NCI-H2081 treated with DMSO at 0.1 percent for 48 hours (cell line): ENCODE measurements at regions not wholly inside any gene's neighbourhood (a gene's known extent, or its start where the extent isn't known, plus 50 kb on each side); places are given as distances from the start of the nearest gene placed in this dataset.

Experiments
- DNase-seq: peaks from one replicate; lab custom pipeline; 2025; lab: John Stamatoyannopoulos, UW

DNA sequence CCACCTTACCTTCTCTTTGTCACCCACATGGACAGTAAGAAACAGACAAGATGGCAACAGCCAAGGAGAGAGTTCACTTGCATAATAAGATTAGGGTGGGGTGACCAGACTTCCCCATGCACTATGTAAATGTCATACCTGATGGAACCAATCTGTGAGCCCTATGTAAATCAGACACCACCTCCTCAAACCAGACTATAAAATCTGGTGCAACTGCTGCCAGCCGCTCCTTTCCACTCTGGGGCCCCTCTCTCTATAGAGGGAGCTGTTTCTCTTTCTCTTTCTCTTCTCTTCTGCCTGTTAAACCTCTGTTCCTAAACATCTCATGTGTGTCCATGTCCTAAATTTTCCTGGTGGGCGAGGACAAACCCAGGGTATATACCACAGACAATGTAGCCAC lies 405.5 kb upstream of the CNTN4 start:
- no peak for DNase-seq

DNA sequence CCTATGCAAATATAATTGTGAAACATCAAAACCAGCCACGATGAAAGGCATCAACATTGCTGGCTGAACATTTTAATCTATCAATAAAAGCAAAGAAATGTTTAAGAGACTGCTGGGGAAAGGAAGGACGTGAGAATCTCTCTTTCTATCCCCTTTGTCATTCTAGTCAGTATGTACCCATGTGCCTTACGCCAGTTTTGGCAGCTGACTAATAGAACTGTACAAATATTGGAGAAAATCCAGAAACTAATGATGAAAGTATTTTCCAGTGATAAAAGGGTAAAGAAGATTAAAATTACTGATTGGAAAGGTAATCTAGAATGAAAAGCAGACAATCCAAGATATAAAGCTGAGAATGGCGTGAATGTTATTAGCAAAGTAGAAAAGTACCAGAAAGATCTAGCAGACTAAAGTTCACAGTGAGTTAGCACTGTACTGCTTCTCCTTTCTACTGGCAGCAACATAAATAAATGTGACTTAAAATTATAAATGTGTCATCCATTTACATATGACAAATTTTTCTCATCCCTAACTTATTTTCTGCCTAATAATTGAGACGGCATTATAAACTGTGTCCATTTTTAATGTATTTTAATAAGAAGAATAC lies 401.9 kb upstream of the CNTN4 start:
- no peak for DNase-seq

DNA sequence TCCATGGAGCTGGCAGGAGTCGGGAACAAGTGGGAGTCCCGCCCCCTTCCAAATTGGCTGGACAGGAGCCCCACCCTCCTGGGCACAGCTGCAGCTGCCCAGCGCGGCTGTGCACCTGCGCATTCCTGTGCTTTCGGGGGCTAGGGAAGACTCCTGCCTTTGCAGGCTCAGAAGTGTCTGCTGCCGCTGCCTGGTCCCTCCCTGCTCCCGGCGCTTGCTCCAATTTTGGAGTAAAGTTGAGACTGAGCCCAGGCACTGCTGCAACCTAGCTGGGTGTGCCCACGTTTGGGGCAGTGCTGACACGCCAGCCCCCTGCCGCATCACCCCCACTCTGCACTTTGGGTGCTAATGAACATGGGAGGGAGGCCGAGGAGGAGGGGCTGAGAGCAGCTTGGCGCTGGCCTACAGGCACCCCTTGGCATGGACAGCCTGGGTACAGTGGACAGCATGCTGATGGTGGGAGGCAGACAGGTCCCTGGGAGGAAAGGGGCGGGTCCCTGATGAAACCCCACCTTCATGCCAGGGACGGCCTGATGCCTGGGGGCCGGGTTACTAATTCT lies 399.2 kb upstream of the CNTN4 start:
- no peak for DNase-seq

DNA sequence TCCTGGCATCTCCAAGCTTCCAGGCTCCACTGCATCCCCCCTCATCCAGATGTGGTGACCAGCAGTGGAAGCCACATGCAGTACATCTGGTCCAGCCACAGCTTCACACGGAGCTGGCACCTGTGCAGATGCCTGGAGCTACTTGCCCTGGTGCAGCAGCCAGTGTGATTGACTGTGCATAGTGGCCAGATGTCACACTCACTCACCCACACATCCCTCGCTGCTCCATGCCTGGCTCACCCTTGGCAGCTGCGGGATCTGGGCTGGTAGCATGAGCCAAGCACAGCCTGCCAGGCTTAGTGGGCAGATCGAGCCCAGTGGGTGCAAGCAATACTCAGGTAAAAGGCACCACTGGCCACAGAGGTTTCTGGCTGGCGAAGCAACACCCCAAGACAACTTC lies 398.0 kb upstream of the CNTN4 start:
- DNase-seq: no peak

DNA sequence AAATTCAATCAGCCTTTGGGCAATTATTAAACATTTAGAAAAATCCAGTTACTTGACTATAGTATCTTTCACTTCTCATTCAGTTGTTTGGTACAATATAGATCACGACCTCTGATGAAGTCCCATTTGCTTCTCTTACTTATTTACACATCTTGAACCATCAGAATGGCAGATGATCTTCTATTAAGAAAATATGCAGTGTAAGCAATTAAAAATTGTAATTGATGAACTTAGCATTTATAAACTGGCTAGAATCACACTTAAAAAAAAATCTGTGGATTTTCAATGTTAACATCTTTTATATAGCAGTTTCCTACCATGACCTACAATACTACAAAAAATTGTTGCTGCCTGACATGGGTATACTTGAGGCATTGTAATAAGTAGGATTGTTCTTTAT lies 395.5 kb upstream of the CNTN4 start:
- DNase-seq: no peak

DNA sequence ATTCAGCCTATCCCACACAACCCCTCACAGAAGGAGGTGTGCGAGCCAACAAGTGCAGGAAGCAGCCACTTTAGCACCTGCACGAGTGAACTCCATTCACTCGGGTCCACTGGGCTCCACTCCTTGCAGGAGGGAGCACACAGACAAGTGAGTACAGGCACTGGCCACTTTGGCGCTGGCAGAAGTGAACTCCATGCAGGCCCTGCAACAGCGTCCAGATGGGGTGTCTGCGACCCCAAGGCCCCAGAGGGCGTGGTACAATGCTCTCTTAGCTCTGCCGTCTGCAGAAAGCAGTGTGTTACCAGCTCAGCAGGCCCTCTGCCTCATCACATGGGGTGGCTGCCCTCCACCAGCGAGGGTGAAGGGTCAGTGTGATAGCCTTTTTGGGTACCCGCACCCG lies 388.0 kb upstream of the CNTN4 start:
- no peak for DNase-seq

DNA sequence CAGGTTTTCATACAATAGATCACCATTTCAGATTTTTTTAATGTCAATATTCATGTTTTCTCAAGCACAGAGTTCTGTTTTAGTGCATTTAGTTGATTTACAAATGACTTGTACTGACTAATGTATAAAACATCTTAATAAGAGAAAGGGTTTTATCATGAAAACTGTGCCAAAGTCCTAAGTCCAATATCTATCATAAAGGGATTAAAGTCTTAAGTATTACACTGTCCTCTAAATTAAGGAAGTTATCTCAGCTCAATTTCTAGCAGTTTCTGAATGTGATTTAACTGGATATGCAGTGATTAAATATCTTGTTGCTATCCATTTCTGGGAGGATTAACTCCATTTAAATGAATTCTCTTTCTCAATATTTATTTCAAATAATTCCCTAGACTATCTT lies 381.1 kb upstream of the CNTN4 start:
- no peak for DNase-seq

DNA sequence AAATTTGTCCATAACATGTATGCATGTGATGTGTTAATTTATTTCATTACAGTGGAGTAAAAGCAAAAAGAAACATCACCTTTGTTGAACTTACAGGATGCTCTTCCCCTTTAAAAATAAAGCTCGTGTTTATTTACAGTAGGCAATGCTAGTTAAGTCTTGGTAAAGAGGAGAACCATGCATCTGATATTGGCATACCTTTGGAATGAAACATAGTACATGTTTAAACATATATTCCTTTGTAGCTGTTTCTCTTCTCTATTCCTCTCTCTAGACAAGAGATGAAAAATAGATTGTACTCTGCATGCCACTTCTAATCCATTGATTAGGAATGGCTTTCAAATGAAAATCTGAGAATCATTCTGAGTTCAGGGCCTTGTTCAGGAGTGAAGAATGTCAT lies 374.9 kb upstream of the CNTN4 start:
- no peak for DNase-seq

DNA sequence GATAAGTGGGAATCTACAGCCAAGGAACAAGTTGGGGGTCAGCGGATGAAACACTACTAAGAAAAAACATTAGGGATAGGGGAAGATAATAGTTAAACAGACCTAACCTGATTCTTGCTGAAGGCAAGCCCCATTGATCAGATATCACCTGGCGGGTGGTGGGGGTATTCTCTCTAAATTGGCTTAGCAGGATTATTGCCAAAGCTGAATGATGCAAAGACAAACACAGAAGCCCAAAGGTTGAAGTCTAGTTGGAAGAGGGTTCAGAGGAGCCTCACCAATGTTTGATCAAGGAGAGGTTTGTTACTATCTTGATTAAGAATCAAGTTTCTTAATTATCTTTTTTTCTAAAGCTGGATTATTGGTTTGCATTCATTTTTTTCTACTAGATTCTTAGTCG lies 371.9 kb upstream of the CNTN4 start:
- no peak for DNase-seq

DNA sequence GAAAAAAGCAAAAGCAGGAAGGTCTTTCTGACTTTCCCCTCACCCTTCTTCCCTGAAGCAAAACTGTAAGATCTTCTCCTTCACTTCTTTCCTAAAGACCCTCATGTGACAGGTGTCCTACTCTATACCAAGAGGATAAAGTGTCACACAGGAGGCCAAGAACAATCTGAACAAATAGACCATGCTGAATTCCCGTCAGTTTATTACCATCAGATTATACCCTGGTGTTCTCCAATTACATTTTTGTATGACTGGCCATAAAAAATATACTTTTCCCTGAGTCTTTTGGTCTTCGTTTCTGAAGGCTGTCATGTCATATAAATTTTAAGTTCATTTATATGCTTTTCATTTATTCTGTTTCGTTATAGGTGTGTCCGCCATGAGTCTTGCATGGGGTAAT lies 371.4 kb upstream of the CNTN4 start:
- no peak for DNase-seq

DNA sequence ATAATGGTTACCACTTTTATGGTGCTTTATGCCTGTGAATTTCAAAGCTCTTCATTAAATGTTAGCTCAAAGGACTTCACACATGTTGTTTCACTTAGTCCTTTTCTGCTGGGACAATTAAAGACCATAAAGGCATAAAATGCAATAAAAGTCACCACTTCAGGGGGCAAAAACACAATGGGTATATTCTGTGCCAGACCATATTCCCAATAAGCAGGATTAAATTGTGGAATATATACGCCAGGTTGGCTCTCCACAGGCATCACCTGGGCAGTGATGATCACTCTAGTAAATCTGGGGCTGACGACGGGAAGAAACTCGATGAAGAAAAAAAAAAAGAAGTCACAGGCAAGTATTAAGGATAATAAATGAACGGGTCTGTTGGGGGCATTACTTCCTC lies 370.2 kb upstream of the CNTN4 start:
- no peak for DNase-seq

DNA sequence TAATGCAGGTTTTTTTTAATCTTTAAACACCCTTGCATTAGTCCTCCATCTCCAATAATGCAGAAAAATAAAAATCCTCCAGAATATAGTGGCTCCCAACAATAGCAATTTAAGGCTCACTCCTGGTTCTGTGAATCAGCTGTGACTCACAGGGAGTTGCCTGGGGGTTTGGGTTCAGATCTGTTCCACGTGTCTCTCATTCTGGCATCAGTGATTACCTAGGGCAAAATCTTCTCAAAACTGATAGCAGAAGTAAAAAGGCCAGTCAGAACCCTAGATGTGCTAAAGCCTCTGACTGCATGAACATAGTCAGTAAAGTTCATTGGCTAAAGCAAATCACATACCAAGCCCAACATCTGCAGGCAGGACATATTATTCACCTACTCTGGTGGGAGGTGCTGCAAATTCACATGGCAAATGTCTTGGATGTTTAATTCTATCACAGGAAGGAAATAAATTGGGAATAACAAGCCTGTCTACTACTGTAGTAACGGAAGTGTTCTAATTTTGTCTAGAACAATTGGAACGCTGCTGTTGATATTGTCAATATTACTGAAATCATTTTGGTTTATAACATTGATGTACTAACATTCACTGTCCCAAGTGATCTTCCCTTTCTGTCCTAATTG lies 364.1 kb upstream of the CNTN4 start:
- DNase-seq: no peak

DNA sequence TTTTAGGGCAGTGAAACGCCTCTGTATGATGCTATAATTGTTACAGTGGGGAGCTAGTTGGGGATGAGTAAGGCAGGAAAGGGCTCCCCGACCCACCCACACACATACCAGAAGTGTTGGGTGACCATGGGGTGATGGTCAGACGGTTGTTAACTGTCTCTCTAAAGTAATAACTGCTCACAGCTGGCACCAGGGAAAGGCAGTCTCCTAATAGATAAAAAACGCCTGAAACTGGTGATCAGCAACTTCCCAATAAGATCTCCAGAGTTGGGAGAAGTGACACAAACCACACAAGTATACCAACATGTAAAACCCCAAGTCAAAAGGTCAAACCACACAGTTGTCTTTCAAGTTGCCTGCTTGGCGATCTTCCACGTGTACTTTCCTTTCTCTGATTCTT lies 346.5 kb upstream of the CNTN4 start:
- DNase-seq: no peak

DNA sequence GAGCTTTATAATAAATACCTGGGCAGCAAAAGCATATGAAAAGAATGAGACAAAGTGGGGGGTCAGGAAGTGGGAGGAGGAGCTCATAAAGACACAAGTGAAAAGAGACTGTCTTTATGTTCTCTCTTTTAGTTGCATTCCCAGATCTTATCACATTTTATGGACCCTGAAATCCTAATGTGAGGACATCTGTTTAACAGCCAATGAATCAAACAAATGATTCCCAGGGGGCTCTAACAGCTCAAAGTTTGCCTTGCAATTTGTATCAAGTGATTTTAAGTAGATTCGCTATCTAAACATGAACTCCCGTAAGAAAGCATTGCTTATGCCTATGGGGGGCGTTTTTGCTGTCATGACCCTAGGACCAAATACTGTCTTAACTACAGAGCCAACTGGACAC lies 332.3 kb upstream of the CNTN4 start:
- peak; percentile 7 for DNase-seq

DNA sequence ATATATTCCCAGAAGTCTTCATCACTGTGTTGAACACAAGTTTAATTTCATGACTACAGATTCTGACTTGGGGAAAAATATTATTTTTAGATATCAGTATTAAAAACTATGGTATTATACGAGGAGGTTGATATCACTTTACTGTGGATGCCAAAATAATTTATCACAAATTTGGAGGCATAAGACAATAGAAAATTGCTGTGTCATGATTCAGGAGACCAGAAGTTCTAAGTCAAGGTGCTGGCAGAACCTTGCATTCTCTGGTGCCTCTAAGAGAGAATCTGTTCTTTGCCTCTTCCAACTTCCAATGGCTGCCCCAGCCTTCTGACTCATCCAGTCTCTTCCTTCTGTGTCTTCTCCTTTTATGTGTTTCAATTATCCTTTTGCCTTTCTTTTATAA lies 325.0 kb upstream of the CNTN4 start:
- DNase-seq: no peak

DNA sequence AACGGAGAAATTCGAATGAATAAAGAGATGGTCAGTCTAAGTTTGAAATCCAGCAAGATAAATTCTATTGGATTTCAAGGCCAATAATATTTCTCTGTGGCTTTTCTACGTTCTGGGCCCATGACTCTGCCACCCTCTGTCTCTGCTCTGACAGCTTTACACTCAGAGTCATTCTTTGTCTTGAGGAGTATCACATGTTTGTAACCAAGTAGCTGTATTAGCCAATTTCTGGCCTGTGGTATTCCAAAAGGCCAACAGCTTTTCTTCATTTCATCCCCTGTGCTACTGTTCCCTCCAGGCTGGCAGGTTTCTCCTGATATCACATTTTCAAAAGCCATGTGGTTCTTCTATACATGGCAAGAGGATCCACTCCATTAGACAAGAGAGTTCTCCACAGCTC lies 324.1 kb upstream of the CNTN4 start:
- DNase-seq: no peak

DNA sequence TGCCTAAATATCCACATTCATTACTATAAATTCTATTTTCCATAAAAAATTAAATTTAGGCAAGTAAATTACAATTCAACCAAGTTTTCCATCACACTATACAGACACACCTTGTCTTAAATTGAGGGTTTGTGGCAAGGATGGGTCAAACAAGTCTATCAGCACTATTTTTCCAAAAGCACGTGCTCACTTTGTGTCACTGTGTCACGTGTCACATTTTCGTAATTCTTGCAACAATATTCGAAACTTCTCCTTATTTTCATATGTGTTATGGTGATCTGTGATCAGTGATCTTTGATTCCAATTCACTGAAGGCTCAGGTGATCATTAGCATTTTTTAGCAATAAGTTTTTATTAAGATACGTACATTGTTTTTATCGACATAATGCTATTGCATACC lies 323.3 kb upstream of the CNTN4 start:
- no peak for DNase-seq

DNA sequence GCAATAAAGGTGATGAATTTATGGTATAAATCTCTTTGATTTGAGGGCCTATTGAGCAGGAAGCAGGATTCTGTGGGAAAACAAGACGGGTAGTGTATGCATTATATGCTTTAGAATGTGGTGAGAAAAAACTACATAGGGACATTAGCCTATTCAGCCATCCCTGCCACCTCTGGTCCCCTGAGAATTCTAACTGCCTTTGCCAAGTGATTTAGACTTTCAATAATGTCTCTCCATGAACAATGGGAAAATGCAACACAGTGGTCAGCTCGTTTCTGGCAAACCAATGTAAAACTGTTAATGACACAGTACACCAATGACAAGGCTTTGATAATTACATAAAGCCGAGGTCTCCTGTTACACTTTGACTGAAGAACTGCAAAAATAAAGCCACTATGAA lies 314.7 kb upstream of the CNTN4 start:
- no peak for DNase-seq

DNA sequence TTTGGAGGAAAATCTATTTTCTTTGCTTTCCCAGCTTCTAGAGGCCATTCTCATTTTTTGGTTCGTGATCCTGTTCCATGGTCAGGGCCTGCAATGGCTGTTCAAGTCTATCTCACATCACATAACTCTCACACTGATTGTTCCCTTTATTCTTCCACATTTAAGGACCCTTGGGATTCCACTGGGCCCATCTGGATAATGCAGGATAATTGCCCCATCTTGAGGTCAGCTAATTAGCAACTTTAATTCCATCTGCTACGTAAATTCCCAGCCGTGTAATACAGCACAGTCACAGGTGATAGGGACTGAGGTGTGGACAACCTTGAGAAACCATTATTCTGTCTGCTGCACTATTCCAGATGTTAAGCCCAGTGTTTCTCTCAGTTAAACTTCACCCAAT lies 311.6 kb upstream of the CNTN4 start:
- no peak for DNase-seq

DNA sequence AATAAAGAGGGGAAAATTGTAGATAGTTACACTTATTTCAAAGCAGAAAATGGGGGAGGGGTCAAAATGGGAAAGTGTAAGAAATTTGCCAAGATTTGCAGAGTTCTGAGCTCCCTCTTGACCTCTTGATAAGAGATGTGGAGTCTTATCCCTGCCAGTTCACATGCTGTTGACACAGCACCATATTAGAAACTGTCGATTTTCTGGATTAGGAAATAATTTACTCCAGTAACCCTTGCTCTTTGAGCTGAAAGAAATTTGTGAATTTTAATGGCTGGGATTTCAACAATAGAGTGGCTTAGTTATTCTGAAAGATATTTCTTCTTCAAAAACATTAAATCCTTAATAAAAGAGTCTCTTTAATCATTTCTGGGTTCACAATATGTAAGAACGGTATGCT lies 306.2 kb upstream of the CNTN4 start:
- no peak for DNase-seq

DNA sequence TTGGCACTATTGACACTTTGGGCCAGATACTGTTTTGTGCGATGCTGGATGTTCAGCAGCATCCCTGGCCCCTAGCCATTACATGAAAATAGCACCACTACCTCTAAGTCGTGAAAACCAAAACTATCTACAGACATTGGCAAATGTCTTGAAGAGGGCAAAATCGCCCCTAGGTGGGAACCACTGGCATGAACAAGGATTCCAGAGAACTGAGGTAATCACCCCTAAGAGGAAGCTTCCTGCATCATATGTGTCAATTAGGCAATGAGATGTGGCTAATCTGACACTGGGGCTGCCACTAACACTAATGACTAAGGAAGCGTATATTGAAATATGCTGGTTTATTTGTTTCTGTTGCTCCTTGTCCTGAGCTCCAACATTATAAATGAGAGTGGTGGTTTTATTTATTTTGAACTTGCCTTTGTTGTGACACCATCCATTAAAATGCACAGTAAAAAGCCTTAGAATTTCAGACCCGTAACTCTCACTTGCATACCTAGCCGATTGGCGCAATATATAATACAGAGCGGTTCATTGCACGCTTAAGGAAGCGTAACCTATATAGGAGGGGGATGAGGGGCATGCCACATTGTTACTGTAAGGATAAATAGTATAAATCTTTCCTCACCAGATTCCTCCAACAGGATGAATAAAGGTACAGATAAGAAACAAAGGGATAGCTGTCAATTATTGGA lies 299.8 kb upstream of the CNTN4 start:
- no peak for DNase-seq

DNA sequence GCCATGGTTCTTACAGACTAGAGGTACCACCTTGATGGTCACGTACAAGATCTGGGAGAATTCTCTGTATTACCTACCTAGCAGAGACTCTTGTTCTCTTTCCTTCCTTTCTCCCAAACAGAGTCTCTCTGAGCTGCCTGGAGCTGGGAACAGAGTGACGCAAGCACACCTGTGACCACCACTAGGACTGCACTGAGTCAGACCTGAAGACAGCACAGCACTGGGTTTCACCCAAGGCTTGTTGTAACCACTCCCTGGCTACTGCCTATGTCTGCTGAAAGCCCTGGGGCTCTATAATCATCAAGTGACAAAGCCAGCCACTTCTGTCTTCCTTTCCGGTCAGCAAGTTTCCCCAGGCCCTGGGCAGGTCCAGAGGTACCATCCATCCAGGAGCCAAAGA lies 293.3 kb upstream of the CNTN4 start:
- DNase-seq: no peak

DNA sequence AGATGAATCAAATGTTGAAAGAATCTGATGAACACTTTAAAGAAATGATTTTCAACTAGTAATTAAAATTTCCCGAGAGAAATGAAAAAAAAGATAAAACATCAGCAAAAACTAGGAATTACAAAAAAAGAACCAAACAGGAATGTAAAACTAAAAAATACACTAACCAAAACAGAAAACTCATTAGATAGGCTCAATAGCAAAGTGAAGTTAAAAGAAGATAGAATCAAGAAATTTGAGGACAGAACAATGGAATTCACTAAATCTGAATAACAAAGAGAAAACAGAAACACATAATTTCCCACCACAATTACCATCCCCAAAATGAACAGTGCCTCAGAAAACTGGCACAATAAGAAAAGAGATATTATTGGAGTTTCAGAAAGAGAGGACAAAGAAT lies 290.1 kb upstream of the CNTN4 start:
- DNase-seq: no peak

DNA sequence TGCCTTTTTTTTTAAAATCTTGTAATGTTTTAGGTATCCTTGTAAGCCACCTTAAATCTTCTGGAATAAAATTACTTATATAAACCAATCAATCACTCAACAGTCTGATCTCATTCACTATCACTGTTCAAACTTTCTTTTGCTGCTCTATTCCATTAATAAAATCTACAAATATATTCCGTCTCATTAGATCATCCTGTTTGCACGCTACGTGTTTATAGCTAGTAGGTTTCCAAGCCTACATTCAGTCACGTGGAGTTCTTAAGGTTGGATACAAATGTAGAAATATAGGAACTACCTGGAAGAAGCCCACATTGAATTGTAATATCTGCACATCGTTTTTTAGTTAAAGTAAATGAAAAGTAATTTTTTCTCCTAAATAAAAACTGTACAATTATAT lies 274.8 kb upstream of the CNTN4 start:
- no peak for DNase-seq
